GM06990 (cell line): ENCODE measurements at regions not wholly inside any gene's neighbourhood (a gene's known extent, or its start where the extent isn't known, plus 50 kb on each side); places are given as distances from the start of the nearest gene placed in this dataset.
"Not testable (repeated sequence)": the region's sequence is repeated elsewhere in the genome, so short reads cannot be mapped to it uniquely, and the experiment has no call there.

ENCODE experiments used
- DNase-seq: peaks from one replicate; pipeline ENCODE4 v3.0.0-alpha.2; 2011; ENCODE audit not compliant: insufficient read length; ENCODE audit errors: extremely low read depth
- H3K27me3 ChIP-seq: replicated peaks from 2 replicates; pipeline ENCODE4 v1.6.0; 2011; ENCODE audit warnings: low read length; ENCODE audit not compliant: control insufficient read depth, insufficient read depth
- H3K36me3 ChIP-seq: 2 replicates; pipeline ENCODE4 v1.5.1; 2011; ENCODE audit warnings: low read length; ENCODE audit not compliant: control insufficient read depth, insufficient read depth
- H3K4me3 ChIP-seq: replicated peaks from 2 replicates; pipeline ENCODE4 v1.5.1; 2011; ENCODE audit warnings: low read depth, mild to moderate bottlenecking, control low read depth, low read length
- TF ChIP-seq, protein P1 (sequence below): IDR thresholded peaks from 2 replicates; pipeline ENCODE4 v1.5.1; 2011; ENCODE audit warnings: low read length, control low read depth, mild to moderate bottlenecking, inconsistent platforms; ENCODE audit not compliant: insufficient read depth, poor library complexity, severe bottlenecking

DNA sequence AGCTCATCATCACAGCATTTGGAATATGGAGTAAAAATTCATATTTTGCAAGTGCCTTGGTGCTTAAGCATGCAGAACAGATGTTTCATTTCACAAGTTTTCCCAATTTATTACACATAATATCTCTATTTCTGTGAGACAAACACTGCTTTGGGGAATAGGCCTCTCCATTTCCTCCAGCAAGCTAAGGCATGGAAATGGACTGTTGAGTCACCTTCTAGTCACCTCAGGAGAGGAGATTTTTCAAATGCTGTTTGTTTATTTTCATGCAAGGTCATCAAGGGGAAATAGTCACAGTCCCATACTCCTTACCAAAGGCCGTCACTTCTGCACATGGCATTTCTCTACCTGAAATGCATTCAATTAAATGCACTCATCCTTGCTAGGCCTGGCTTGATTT lies 57.4 kb upstream of the NUTM2D start:
- H3K36me3 ChIP-seq, H3K4me3 ChIP-seq, H3K27me3 ChIP-seq, DNase-seq: not testable (repeated sequence)

DNA sequence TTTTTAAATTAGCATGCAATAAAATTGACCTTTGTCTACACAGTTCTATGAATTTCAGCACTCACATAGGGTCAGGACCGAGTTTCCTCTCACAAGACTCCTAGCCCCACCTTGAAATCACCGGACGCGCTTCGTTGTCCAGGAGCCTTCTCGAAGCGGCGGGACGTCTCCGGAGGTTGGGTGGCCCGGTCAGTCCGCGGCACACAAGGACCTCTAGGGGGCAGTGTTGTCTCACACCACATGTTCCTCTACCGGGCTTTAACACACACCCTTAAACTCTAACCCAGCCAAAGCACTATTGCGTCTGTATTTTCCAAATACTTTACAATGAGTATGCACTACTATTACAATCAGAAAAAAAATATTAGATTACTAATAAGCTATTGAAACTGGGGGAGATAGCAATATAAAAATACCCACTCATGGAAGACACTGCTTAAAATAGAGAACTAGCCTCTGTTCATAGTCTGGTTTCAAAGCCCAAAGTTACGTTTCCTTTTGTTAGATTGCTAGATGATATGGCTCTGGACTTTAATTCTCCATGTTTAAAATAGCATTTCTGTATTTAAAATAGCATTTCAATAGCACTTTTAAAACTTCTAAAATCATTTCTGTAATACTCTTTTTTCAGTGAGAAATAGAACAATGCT lies 56.0 kb upstream of the NUTM2D start:
- H3K27me3 ChIP-seq, DNase-seq, H3K4me3 ChIP-seq, H3K36me3 ChIP-seq: not testable (repeated sequence)
- TF ChIP-seq, protein P1, sequence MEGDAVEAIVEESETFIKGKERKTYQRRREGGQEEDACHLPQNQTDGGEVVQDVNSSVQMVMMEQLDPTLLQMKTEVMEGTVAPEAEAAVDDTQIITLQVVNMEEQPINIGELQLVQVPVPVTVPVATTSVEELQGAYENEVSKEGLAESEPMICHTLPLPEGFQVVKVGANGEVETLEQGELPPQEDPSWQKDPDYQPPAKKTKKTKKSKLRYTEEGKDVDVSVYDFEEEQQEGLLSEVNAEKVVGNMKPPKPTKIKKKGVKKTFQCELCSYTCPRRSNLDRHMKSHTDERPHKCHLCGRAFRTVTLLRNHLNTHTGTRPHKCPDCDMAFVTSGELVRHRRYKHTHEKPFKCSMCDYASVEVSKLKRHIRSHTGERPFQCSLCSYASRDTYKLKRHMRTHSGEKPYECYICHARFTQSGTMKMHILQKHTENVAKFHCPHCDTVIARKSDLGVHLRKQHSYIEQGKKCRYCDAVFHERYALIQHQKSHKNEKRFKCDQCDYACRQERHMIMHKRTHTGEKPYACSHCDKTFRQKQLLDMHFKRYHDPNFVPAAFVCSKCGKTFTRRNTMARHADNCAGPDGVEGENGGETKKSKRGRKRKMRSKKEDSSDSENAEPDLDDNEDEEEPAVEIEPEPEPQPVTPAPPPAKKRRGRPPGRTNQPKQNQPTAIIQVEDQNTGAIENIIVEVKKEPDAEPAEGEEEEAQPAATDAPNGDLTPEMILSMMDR = peak; percentile 5

DNA sequence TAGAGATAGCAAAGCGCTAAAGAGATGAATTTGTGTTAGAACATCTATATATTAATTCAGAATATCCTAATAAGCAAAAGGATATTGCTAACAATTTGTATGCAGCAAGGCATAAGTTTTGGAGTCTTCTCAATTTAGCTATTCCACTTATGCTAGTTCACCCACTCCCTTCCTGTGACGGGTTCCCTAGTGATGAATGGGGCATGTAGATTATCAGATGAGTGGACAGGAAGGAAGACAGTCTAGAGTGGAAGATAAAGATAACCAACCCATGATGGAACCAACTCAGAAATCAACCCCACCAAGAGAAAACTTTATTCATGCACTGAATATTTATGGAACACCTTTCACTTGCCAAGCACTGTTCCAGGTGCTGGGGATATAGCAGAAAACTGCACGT lies 55.4 kb upstream of the NUTM2D start:
- DNase-seq, H3K4me3 ChIP-seq, H3K27me3 ChIP-seq, H3K36me3 ChIP-seq: not testable (repeated sequence)

DNA sequence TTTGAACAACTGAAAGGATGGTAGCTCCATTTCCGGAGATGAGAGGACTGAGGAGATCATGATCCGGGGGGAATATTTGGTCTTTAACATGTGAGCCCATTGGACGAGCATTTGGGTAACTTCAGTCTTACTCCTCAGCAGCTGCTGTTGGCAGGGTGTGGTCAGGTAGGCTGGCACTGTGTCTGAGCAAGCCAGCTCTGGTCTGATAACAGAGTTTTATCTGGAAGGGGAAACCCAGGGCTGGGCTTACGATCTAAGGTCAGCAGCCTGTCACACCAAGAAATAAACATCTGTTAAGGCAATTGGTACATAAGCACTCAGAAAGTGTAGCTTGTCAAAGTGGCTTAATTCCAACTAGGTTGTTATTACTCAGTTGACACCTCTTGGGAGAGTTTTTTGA lies 53.8 kb upstream of the NUTM2D start:
- H3K27me3 ChIP-seq, H3K4me3 ChIP-seq, H3K36me3 ChIP-seq, DNase-seq: not testable (repeated sequence)

DNA sequence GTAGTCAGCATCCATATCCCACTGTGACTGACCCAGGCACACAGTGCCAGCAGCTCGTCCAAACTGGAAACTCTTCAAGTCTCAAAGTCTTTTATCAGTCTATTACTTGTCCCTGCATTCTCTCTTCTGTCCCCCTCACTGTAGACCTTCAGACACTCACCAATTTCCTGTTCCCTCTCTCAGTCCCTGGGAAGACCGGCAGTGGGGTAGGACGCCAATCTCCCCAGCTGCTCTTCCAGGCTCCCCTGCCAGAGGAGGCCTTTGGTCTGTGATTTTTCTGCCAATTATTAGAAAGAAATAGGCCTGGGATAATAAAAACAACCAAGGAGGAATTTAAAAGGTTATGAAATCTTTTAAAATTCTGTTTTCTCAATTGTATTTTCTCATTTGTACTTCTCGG lies 50.9 kb upstream of the NUTM2D start:
- not testable (repeated sequence) for H3K4me3 ChIP-seq, H3K36me3 ChIP-seq, DNase-seq, H3K27me3 ChIP-seq
